Fibroblast of skin of left biceps (primary cell): ENCODE measurements at regions not wholly inside any gene's neighbourhood (a gene's known extent, or its start where the extent isn't known, plus 50 kb on each side); places are given as distances from the start of the nearest gene placed in this dataset.

Source experiments
- DNase-seq, 2 experiments: peaks; one replicate each; pipeline ENCODE4 v3.0.0-alpha.2; 2013; ENCODE audit warnings: low read depth in 2 of 2

GRCh38 chr16:49216593-49216992 is 65.0 kb downstream of the CBLN1 start:
- DNase-seq = no peak

- DNase-seq = no peak
Measured at GRCh38 chr16:49213594-49213993, 68.0 kb downstream of the CBLN1 start.

GRCh38 chr16:49204191-49204590 is 77.4 kb downstream of the CBLN1 start:
- DNase-seq = no peak

GRCh38 chr16:49203361-49203760 is 78.3 kb downstream of the CBLN1 start:
- no peak for DNase-seq

GRCh38 chr16:49201118-49201517 is 80.5 kb downstream of the CBLN1 start:
- no peak for DNase-seq

GRCh38 chr16:49200223-49200820 is 81.3 kb downstream of the CBLN1 start:
- DNase-seq = no peak

GRCh38 chr16:49195237-49195548 is 86.4 kb downstream of the CBLN1 start:
- DNase-seq = no peak

- DNase-seq = no peak
Measured at GRCh38 chr16:49194537-49195236, 87.0 kb downstream of the CBLN1 start.

GRCh38 chr16:49193596-49193995 is 88.0 kb downstream of the CBLN1 start:
- no peak for DNase-seq

- no peak for DNase-seq
Measured at GRCh38 chr16:49189286-49189685, 92.4 kb downstream of the CBLN1 start.

- DNase-seq = no peak
Measured at GRCh38 chr16:49183911-49184310, 97.7 kb downstream of the CBLN1 start.

- DNase-seq = no peak
Measured at GRCh38 chr16:49181791-49182518, 99.7 kb downstream of the CBLN1 start.

GRCh38 chr16:49179714-49180330 is 101.8 kb downstream of the CBLN1 start:
- DNase-seq = no peak

GRCh38 chr16:49168126-49168525 is 113.5 kb downstream of the CBLN1 start:
- DNase-seq = no peak

GRCh38 chr16:49165025-49165424 is 116.6 kb downstream of the CBLN1 start:
- no peak for DNase-seq

GRCh38 chr16:49161191-49161590 is 120.4 kb downstream of the CBLN1 start:
- no peak for DNase-seq

- DNase-seq = no peak
Measured at GRCh38 chr16:49158029-49158642, 123.5 kb downstream of the CBLN1 start.

GRCh38 chr16:49150341-49150740 is 131.3 kb downstream of the CBLN1 start:
- DNase-seq = no peak

GRCh38 chr16:49148410-49148809 is 133.2 kb downstream of the CBLN1 start:
- no peak for DNase-seq

- DNase-seq = no peak
Measured at GRCh38 chr16:49140618-49141017, 141.0 kb downstream of the CBLN1 start.

- no peak for DNase-seq
Measured at GRCh38 chr16:49130397-49130796, 151.2 kb downstream of the CBLN1 start.

GRCh38 chr16:49129935-49130334 is 151.7 kb downstream of the CBLN1 start:
- no peak for DNase-seq
